ENCODE measurements at regions not wholly inside any gene's neighbourhood (a gene's known extent, or its start where the extent isn't known, plus 50 kb on each side); places are given as distances from the start of the nearest gene placed in this dataset.
"Not testable (repeated sequence)": the region's sequence is repeated elsewhere in the genome, so short reads cannot be mapped to it uniquely, and the experiment has no call there.

GRCh38 chr3:35439663-35440062, 199.7 kb upstream of the ARPP21 start:
- DNase-seq (ENCODE audit: low read depth), result no peak
- no peak for TF ChIP-seq CTCF (conservative IDR thresholded peaks at IDR 0.05; ENCODE audit: low read depth, low read length)
- no peak overlapping the region for H3K4me3 ChIP-seq (ENCODE audit: low read depth, low read length)

- no peak overlapping the region for H3K4me3 ChIP-seq (ENCODE audit: low read depth, low read length)
- TF ChIP-seq CTCF (conservative IDR thresholded peaks at IDR 0.05; ENCODE audit: low read depth, low read length), result no peak
- DNase-seq (ENCODE audit: low read depth), result no peak
Measured at GRCh38 chr3:35440826-35441225, 198.5 kb upstream of the ARPP21 start.

GRCh38 chr3:35446896-35447295, 192.4 kb upstream of the ARPP21 start:
- TF ChIP-seq CTCF (conservative IDR thresholded peaks at IDR 0.05; ENCODE audit: low read depth, low read length), result no peak
- DNase-seq (ENCODE audit: low read depth), result no peak
- no peak overlapping the region for H3K4me3 ChIP-seq (ENCODE audit: low read depth, low read length)

GRCh38 chr3:35448121-35448520, 191.2 kb upstream of the ARPP21 start:
- H3K4me3 ChIP-seq (ENCODE audit: low read depth, low read length), result no peak overlapping the region
- no peak for TF ChIP-seq CTCF (conservative IDR thresholded peaks at IDR 0.05; ENCODE audit: low read depth, low read length)
- no peak for DNase-seq (ENCODE audit: low read depth)

- no peak for DNase-seq (ENCODE audit: low read depth)
Measured at GRCh38 chr3:35448681-35449080, 190.6 kb upstream of the ARPP21 start.

DNA sequence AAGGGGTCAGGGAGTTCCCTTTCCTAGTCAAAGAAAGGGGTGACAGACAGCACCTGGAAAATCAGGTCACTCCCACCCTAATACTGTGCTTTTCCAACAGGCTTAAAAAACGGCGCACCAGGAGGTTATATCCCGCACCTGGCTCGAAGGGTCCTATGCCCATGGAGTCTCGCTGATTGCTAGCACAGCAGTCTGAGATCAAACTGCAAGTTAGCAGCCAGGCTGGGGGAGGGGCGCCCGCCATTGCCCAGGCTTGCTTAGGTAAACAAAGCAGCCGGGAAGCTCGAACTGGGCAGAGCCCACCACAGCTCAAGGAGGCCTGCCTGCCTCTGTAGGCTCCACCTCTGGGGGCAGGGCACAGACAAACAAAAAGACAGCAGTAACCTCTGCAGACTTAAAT, 184.5 kb upstream of the ARPP21 start:
- DNase-seq (ENCODE audit: low read depth); H3K4me3 ChIP-seq (ENCODE audit: low read depth, low read length): not testable (repeated sequence)

More at GRCh38 chr3:35448681-35449080, 190.6 kb upstream of the ARPP21 start:
- TF ChIP-seq CTCF (conservative IDR thresholded peaks at IDR 0.05; ENCODE audit: low read depth, low read length), result no peak
- H3K4me3 ChIP-seq (ENCODE audit: low read depth, low read length), result no peak overlapping the region

- H3K4me3 ChIP-seq (ENCODE audit: low read depth, low read length), result no peak overlapping the region
- no peak for DNase-seq (ENCODE audit: low read depth)
- no peak for TF ChIP-seq CTCF (conservative IDR thresholded peaks at IDR 0.05; ENCODE audit: low read depth, low read length)
Measured at GRCh38 chr3:35473956-35474355, 165.4 kb upstream of the ARPP21 start.

DNA sequence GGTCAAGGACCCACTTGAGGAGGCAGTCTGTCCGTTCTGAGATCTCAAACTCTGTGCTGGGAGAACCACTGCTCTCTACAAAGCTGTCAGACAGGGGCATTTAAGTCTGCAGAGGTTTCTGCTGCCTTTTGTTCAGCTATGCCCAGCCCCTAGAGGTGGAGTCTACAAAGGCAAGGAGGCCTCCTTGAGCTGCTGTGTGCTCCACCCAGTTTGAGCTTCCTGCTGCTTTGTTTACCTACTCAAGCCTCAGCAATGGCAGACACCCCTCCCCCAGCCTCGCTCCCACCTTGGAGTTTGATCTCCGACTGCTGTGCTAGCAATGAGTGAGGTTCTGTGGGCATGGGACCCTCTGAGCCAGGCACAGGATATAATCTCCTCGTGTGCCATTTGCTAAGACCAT, 156.8 kb upstream of the ARPP21 start:
- not testable (repeated sequence) for H3K4me3 ChIP-seq (ENCODE audit: low read depth, low read length); DNase-seq (ENCODE audit: low read depth)
